IPS DF 4.7 (cell line): ENCODE measurements at regions not wholly inside any gene's neighbourhood (a gene's known extent, or its start where the extent isn't known, plus 50 kb on each side); places are given as distances from the start of the nearest gene placed in this dataset.
"Not testable (repeated sequence)": the region's sequence is repeated elsewhere in the genome, so short reads cannot be mapped to it uniquely, and the experiment has no call there.

Experiments
- DNase-seq: peaks from one replicate; pipeline ENCODE4 v3.0.0-alpha.2; 2013; ENCODE audit warnings: low spot score; ENCODE audit errors: extremely low read depth

GRCh38 chr1:189782295-189782694, 695.4 kb downstream of the BRINP3 start:
- no peak for DNase-seq

GRCh38 chr1:189783456-189783855, 694.2 kb downstream of the BRINP3 start:
- no peak for DNase-seq

- no peak for DNase-seq
Observed at GRCh38 chr1:189786761-189787160, 690.9 kb downstream of the BRINP3 start.

- no peak for DNase-seq
Observed at GRCh38 chr1:189787201-189787600, 690.5 kb downstream of the BRINP3 start.

DNA sequence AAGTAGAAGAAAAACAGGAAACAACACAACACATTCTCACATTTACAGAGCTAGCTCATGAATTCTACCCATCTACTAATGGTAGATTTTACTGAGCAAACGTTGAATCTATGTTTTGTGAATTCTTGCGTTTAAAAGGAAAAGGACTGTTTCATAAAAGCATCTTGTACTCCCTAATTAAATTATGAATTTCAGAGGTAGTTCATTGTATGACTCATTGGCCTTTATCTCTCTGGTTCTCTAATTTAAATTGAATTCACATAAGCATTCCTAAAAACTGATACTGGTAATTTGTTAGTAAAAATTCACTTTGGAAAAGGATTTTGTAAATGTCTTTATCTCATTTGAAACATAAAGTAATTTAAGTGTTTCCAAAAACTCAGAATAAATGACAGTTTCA, 687.3 kb downstream of the BRINP3 start:
- no peak for DNase-seq

GRCh38 chr1:189803364-189803763, 674.3 kb downstream of the BRINP3 start:
- no peak for DNase-seq

DNA sequence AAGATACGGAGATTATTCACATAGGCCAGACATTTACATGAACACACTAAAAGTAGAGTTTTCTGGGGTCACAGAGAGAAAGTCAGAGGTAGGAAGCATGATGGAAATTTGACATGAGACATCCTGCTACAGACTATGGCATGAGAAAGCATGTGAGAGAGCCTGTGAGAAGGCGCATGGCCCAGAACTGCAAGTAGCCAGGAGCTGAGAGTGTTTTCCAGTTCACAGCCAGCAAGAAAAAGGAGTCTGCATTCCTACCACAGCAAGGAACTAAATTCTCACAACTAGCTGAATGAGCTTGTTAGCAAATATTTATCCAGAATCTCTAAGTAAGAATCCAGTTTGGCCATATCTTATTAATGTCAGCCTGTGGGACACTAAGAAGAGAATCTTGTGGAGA, 673.3 kb downstream of the BRINP3 start:
- DNase-seq: no peak

DNA sequence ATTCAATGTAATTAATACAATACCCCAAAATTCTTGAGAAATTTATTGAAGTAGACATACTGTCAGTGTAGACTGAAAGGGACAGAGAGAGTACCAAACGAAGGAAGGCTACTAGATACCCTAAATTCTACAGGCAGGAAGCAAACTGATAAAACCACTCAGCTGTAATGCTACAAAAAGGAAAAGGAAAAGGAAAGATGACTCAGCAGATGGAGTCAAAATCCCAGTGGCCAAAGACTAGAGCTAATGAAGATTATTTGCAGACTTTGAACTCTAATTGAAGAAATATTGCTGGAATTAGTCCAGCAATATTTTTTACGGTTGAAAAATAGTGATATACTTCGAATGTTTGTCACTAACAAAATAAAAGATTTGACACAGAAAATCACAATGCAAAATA, 671.9 kb downstream of the BRINP3 start:
- no peak for DNase-seq

DNA sequence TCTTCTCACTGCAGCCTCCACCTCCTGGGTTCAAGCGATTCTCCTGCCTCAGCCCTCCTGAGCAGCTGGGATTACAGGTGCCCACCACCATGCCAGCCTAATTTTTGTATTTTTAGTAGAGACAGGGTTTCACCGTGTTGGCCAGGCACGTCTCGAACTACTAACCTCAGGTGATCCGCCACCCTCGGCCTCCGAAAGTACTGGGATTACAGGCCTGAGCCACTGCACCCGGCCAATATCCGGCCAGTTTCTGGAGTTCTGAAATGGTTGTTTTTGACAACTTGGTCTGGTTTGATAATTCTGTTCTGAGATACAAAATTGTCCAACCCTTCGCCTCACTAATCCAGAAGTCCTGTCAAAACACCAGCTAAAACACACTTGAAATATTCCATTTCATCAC, 667.0 kb downstream of the BRINP3 start:
- not testable (repeated sequence) for DNase-seq

DNA sequence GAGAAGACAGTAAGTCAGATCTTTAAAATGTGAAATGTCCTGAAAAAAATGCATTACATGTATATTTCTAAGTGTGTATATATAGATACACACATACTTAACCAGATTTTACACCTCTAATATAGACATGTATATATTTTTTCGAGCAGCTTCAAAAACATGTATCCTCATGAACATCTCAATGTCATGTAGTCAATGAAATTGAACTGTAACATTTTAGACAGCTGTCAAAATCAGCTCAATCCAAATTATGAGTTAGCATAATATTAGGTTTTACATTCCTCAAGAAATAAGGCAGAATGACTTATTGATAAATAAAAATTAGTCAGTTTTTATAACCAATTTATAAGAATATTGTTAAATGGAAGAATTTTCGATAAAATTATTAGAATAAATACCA, 665.7 kb downstream of the BRINP3 start:
- DNase-seq: no peak

DNA sequence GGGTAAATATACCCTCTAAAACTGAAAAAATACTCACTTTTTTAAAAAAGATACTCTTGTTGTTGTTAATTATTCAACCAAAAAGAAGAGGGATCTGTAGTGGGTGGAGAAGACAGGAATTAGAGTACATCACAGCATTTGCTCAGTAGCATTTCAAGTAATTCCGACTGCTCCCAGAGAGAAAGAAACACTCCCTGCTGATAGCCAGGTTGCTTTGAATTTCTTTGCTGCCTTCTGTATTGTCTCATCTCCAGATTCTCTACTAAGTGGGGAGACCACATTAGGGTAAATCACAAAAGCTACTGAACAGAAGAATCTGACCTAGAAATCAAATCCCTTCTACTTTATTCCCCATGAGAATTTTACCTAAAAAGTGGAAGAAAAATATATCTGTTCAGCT, 661.1 kb downstream of the BRINP3 start:
- DNase-seq: no peak

- no peak for DNase-seq
Observed at GRCh38 chr1:189819751-189820150, 657.9 kb downstream of the BRINP3 start.

- no peak for DNase-seq
Observed at GRCh38 chr1:189821833-189822232, 655.8 kb downstream of the BRINP3 start.

GRCh38 chr1:189834813-189835212, 642.9 kb downstream of the BRINP3 start:
- no peak for DNase-seq

- no peak for DNase-seq
Observed at GRCh38 chr1:189847613-189848012, 630.1 kb downstream of the BRINP3 start.

DNA sequence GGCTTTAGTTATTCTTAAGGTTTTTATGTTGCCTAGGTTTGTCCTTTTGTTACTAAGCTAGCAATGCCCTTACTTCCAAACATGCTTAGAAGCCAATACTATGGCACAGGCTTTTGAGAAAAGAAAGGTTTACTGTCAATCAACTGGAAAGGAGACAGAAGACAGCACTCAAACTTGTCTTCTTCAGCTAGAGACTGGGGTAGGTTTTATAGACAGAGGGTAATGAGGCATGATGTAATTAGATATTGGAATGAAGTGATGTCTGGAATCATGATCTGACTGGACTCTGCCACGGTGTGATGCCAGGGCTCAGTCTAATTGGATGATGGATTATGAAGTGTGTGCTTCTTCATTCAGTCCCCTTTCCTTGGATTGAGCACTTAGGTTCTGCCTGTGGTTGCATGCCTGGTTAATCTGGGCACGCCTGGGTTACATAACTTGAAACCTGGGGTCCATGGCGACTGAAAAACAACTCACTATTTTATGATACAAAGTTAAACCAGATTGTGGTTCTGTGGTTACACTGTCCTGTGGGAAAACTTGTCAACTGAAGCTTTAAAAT, 625.8 kb downstream of the BRINP3 start:
- DNase-seq: no peak

- peak; percentile 28 for DNase-seq
Observed at GRCh38 chr1:189859385-189859977, 618.2 kb downstream of the BRINP3 start.

GRCh38 chr1:189866606-189867005, 611.1 kb downstream of the BRINP3 start:
- no peak for DNase-seq

DNA sequence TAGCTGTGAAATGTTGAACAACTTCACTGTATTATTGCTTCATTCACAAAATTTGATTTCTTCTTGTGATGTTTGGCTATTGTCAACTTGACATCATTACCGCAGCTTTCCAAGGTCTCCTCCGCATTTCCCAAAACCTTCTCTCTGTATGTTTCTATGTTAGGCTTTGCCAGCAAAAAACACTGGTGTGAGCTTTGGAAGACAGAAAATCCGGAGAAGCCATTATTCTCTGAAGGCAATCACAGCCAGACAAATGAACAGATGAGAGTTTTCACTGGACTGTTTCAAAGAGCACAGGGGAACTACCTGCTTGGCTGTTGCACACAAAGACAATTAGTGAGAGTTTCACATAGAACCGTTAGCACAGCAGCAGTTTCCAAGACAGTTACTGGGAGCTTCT, 609.6 kb downstream of the BRINP3 start:
- DNase-seq: no peak

DNA sequence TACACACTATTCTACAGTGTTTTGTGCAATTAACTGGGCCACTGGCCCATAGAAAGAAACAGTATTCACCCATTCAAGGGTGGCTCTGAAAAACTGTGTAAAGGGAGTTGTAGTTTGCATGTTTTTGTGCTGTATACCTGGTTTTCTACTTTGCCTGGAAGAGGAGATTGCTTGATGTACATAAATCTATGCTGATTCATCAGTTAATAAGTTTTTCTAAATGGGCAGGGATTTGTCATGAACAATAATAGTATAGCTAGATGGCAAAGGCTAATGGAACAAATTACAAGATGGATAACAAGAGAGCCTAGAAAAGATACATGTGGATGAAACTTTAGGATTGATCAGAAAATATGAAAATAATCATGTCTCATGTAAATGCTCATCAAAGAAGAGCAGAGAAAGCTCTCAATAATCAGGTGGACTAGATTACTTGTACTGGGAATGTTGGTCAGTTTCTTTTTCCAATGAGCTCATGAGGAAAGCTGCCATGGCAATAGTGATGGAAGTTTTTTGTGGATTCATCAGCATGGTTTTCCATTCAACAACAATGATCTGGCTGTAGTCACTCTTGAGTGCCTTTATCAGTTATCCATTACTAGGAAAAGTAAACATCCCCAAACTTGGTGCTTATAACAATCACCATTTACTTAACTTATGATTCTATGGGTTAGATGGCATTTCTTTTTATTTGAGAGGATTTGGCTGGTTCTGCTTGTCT, 602.8 kb downstream of the BRINP3 start:
- DNase-seq: no peak

DNA sequence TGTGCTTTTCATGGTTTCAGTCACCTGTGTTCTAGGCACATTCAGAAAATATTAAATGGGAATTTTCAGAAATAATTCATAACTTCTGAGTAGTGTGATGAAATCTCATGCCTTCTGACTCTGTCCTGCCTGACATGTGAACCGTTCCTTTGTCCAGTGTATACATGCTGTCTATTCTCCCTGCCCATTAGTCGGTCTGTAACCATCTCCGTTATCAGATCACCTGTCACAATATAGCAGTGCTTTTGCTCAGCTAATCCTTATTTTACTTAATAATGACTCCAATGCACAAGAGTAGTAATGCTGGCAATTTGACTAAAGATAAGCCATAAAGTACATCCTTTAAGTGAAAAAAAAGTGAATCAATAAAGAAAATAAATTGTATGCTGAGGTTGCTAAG, 597.5 kb downstream of the BRINP3 start:
- no peak for DNase-seq

- no peak for DNase-seq
Observed at GRCh38 chr1:189899686-189900425, 577.8 kb downstream of the BRINP3 start.
